ENCODE measurements at regions not wholly inside any gene's neighbourhood (a gene's known extent, or its start where the extent isn't known, plus 50 kb on each side); places are given as distances from the start of the nearest gene placed in this dataset.

GRCh38 chr1:30310966-30311742 is 412.2 kb downstream of the MATN1 start:
- DNase-seq, result no peak

- DNase-seq, result no peak
Observed at GRCh38 chr1:30307182-30307581, 416.2 kb downstream of the MATN1 start.

GRCh38 chr1:30305519-30305918 is 417.9 kb downstream of the MATN1 start:
- DNase-seq, result no peak

GRCh38 chr1:30305061-30305460 is 418.3 kb downstream of the MATN1 start:
- DNase-seq, result no peak

- DNase-seq, result no peak
Observed at GRCh38 chr1:30304080-30304479, 419.3 kb downstream of the MATN1 start.

GRCh38 chr1:30303387-30303786 is 420.0 kb downstream of the MATN1 start:
- DNase-seq, result no peak

- DNase-seq, result peak; percentile 23
Observed at GRCh38 chr1:30302858-30303257, 420.5 kb downstream of the MATN1 start.

GRCh38 chr1:30300669-30301068 is 422.7 kb downstream of the MATN1 start:
- no peak for DNase-seq

GRCh38 chr1:30299393-30299792 is 424.0 kb downstream of the MATN1 start:
- DNase-seq, result no peak

GRCh38 chr1:30295674-30296073 is 427.7 kb downstream of the MATN1 start:
- no peak for DNase-seq

- DNase-seq, result no peak
Observed at GRCh38 chr1:30295266-30295665, 428.1 kb downstream of the MATN1 start.

- DNase-seq, result no peak
Observed at GRCh38 chr1:30294508-30294907, 428.9 kb downstream of the MATN1 start.

GRCh38 chr1:30292451-30292850 is 430.9 kb downstream of the MATN1 start:
- no peak for DNase-seq

GRCh38 chr1:30291526-30291925 is 431.9 kb downstream of the MATN1 start:
- DNase-seq, result no peak

- DNase-seq, result no peak
Observed at GRCh38 chr1:30290581-30290980, 432.8 kb downstream of the MATN1 start.

- DNase-seq, result no peak
Observed at GRCh38 chr1:30287976-30288375, 435.4 kb downstream of the MATN1 start.

GRCh38 chr1:30286988-30287839 is 436.2 kb downstream of the MATN1 start:
- no peak for DNase-seq

- no peak for DNase-seq
Observed at GRCh38 chr1:30286241-30286987, 437.0 kb downstream of the MATN1 start.

GRCh38 chr1:30285501-30285932 is 437.9 kb downstream of the MATN1 start:
- no peak for DNase-seq

- no peak for DNase-seq
Observed at GRCh38 chr1:30284728-30285475, 438.5 kb downstream of the MATN1 start.

- no peak for DNase-seq
Observed at GRCh38 chr1:30284226-30284625, 439.2 kb downstream of the MATN1 start.

GRCh38 chr1:30283199-30283962 is 440.0 kb downstream of the MATN1 start:
- DNase-seq, result no peak
